ENCODE measurements at regions not wholly inside any gene's neighbourhood (a gene's known extent, or its start where the extent isn't known, plus 50 kb on each side); places are given as distances from the start of the nearest gene placed in this dataset.

GRCh38 chr2:19026261-19026660 is 332.2 kb downstream of the OSR1 start:
- no peak for DNase-seq
- no peak for TF ChIP-seq POLR2A (IDR thresholded peaks at IDR 0.05)
- no peak for TF ChIP-seq CTCF (IDR thresholded peaks at IDR 0.05)
- no peak for TF ChIP-seq EP300 (IDR thresholded peaks at IDR 0.05)
- no peaks in the 10 kb centered on the region for H3K27me3 ChIP-seq
- no peaks in the 10 kb centered on the region for H3K4me1 ChIP-seq (ENCODE audit: insufficient read depth)
- H3K36me3 ChIP-seq = no peaks in the 10 kb centered on the region
- H3K27ac ChIP-seq = no peak overlapping the region
- intact Hi-C loops (cut with DNase I) = no loop called here
- no peaks in the 10 kb centered on the region for H3K9me3 ChIP-seq
- WGBS, 3 donors = 73 to 85% (median 84%) methylated on average over 2 of the region's 2 CpGs
- H3K4me3 ChIP-seq = no peak overlapping the region

GRCh38 chr2:19022334-19022733 is 336.1 kb downstream of the OSR1 start:
- no peak for DNase-seq
- no peak overlapping the region for H3K4me3 ChIP-seq
- H3K4me1 ChIP-seq (ENCODE audit: insufficient read depth) = peaks cover 2% of the 10 kb centered on the region
- WGBS, 3 donors = 87 to 91% (median 88%) methylated on average over 5 of the region's 5 CpGs
- H3K27me3 ChIP-seq = no peaks in the 10 kb centered on the region
- no peak overlapping the region for H3K27ac ChIP-seq
- no peaks in the 10 kb centered on the region for H3K9me3 ChIP-seq
- TF ChIP-seq CTCF (IDR thresholded peaks at IDR 0.05) (no peak), EP300 (IDR thresholded peaks at IDR 0.05) (no peak), POLR2A (IDR thresholded peaks at IDR 0.05) (no peak)
- intact Hi-C loops (cut with DNase I) = no loop called here
- no peaks in the 10 kb centered on the region for H3K36me3 ChIP-seq

- intact Hi-C loops (cut with DNase I) = no loop called here
- Histone ChIP-seq H3K27me3 (no peaks in the 10 kb centered on the region), H3K27ac (no peak overlapping the region), H3K36me3 (no peaks in the 10 kb centered on the region), H3K4me3 (no peak overlapping the region), H3K4me1 (ENCODE audit: insufficient read depth) (peaks cover 2% of the 10 kb centered on the region), H3K9me3 (no peaks in the 10 kb centered on the region)
- TF ChIP-seq EP300 (IDR thresholded peaks at IDR 0.05) = no peak
- WGBS, 3 donors = 91 to 99% (median 94%) methylated on average over 5 of the region's 5 CpGs
- DNase-seq = no peak
These were observed 336.7 kb downstream of the OSR1 start for GRCh38 chr2:19021721-19022120.

- intact Hi-C loops (cut with DNase I) = no loop called here
- DNase-seq = no peak
- no peak for TF ChIP-seq POLR2A (IDR thresholded peaks at IDR 0.05)
- no peak for TF ChIP-seq EP300 (IDR thresholded peaks at IDR 0.05)
- no peak for TF ChIP-seq CTCF (IDR thresholded peaks at IDR 0.05)
- H3K4me3 ChIP-seq = no peak overlapping the region
- H3K36me3 ChIP-seq = no peaks in the 10 kb centered on the region
- WGBS, 3 donors = 21 to 25% (median 23%) methylated on average over 4 of the region's 4 CpGs
- H3K27ac ChIP-seq = no peak overlapping the region
- H3K9me3 ChIP-seq = no peaks in the 10 kb centered on the region
- peaks cover 2% of the 10 kb centered on the region for H3K4me1 ChIP-seq (ENCODE audit: insufficient read depth)
- no peaks in the 10 kb centered on the region for H3K27me3 ChIP-seq
These were observed 337.3 kb downstream of the OSR1 start for GRCh38 chr2:19021100-19021476.

GRCh38 chr2:19020144-19021099 is 338.0 kb downstream of the OSR1 start:
- Histone ChIP-seq H3K27ac (no peak overlapping the region), H3K27me3 (no peaks in the 10 kb centered on the region), H3K4me1 (ENCODE audit: insufficient read depth) (peaks cover 2% of the 10 kb centered on the region), H3K36me3 (no peaks in the 10 kb centered on the region), H3K9me3 (no peaks in the 10 kb centered on the region), H3K4me3 (no peak overlapping the region)
- 82 to 86% (median 82%) methylated on average over 11 of the region's 11 CpGs for WGBS, 3 donors
- intact Hi-C loops (cut with DNase I) = no loop called here
- no peak for TF ChIP-seq EP300 (IDR thresholded peaks at IDR 0.05)
- no peak for TF ChIP-seq POLR2A (IDR thresholded peaks at IDR 0.05)
- no peak for TF ChIP-seq CTCF (IDR thresholded peaks at IDR 0.05)
- no peak for DNase-seq

Measured in ovary (tissue), 7 donors.